OCI-LY3 (cell line): ENCODE measurements at regions not wholly inside any gene's neighbourhood (a gene's known extent, or its start where the extent isn't known, plus 50 kb on each side); places are given as distances from the start of the nearest gene placed in this dataset.
A peak's percentile ranks its signal among the peaks of the same experiment; 100 is the strongest.
"Not testable (repeated sequence)": the region's sequence is repeated elsewhere in the genome, so short reads cannot be mapped to it uniquely, and the experiment has no call there.

Source experiments
- H2AFZ ChIP-seq: fragments of 200-600, 300-600 bp; shearing (Covaris generic); 2 replicates; pipeline ENCODE4 v1.6.0; 2014; ENCODE audit warnings: antibody characterized with exemption, low read depth, low read length
- H3K27ac ChIP-seq: fragments of 200-600, 300-600 bp; sonication (generic); 2 replicates; pipeline ENCODE4 v1.5.1; 2014; ENCODE audit warnings: mild to moderate bottlenecking, low read length, moderate library complexity, mixed read lengths
- H3K27me3 ChIP-seq: fragments of 200-600, 300-600 bp; sonication (generic); 2 replicates; pipeline ENCODE4 v1.6.1; 2014; ENCODE audit warnings: low read depth, low read length, mixed read lengths
- H3K36me3 ChIP-seq: fragments of 200-600, 300-600 bp; sonication (generic); replicated peaks from 2 replicates; pipeline ENCODE3; 2014; ENCODE audit warnings: low read depth, low read length, mixed read lengths
- H3K4me1 ChIP-seq: fragments of 300-600, 200-600 bp; sonication (generic); 2 replicates; pipeline ENCODE4 v1.6.1; 2014; ENCODE audit warnings: low read length, mixed read lengths
- H3K4me2 ChIP-seq: fragments of 200-600, 300-600 bp; sonication (generic); 2 replicates; pipeline ENCODE4 v1.6.1; 2014; ENCODE audit warnings: low read length, mixed read lengths
- H3K4me3 ChIP-seq: fragments of 300-600, 200-600 bp; sonication (generic); 2 replicates; pipeline ENCODE4 v1.5.1; 2014; ENCODE audit warnings: antibody characterized with exemption, mild to moderate bottlenecking, low read length, moderate library complexity
- H3K79me2 ChIP-seq: fragments of 300-600, 200-600 bp; shearing (Covaris generic); 2 replicates; pipeline ENCODE4 v1.6.1; 2014; ENCODE audit warnings: mild to moderate bottlenecking, low read length, mixed read lengths
- H3K9ac ChIP-seq: fragments of 300-600, 200-600 bp; shearing (Covaris generic); 2 replicates; pipeline ENCODE4 v1.6.0; 2014; ENCODE audit warnings: mild to moderate bottlenecking, low read length, moderate library complexity
- H3K9me3 ChIP-seq: fragments of 200-600, 300-600 bp; shearing (Covaris generic); 2 replicates; pipeline ENCODE4 v1.6.1; 2014; ENCODE audit warnings: low read length, mixed read lengths; ENCODE audit not compliant: insufficient read depth
- H4K20me1 ChIP-seq: fragments of 200-600, 300-600 bp; sonication (generic); 2 replicates; pipeline ENCODE4 v1.6.1; 2016; ENCODE audit warnings: low read length, mixed read lengths; ENCODE audit not compliant: insufficient read depth
- EZH2phosphoT487 ChIP-seq: fragments of 200-600 bp; shearing (Covaris generic); IDR thresholded peaks from 2 replicates; pipeline ENCODE4 v1.6.1; 2018; ENCODE audit warnings: antibody characterized with exemption, mixed run types, low read depth
- TF ChIP-seq, protein P1 (sequence below): fragments of 200-600, 300-600 bp; sonication (generic); IDR thresholded peaks from 2 replicates; pipeline ENCODE4 v1.5.1; 2014; ENCODE audit warnings: antibody characterized with exemption, low read length, low read depth

DNA sequence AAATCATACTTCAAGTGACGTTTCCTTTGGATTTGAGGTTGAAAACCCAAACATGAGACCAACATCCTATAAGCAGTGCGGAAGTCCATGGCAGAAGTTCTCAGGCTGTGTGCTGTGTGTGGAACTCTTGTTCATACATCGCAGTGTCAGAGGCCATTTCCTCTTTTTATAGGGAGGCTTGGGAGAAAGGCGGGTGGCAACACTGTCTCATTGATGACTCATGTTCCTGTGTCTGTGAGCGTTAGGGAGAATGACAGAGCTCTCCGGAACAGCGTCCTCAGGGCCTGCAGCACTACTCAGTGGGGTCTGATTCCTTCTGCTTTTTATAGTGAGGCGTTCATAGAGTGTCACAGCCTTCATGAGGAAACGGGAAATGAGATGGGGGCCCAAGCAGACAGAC, 98.8 kb upstream of the BASP1 start:
- no peaks in the 10 kb centered on the region for H3K9me3 ChIP-seq
- H3K27me3 ChIP-seq = no peaks in the 10 kb centered on the region
- no peak for TF ChIP-seq EZH2phosphoT487
- TF ChIP-seq, protein P1, sequence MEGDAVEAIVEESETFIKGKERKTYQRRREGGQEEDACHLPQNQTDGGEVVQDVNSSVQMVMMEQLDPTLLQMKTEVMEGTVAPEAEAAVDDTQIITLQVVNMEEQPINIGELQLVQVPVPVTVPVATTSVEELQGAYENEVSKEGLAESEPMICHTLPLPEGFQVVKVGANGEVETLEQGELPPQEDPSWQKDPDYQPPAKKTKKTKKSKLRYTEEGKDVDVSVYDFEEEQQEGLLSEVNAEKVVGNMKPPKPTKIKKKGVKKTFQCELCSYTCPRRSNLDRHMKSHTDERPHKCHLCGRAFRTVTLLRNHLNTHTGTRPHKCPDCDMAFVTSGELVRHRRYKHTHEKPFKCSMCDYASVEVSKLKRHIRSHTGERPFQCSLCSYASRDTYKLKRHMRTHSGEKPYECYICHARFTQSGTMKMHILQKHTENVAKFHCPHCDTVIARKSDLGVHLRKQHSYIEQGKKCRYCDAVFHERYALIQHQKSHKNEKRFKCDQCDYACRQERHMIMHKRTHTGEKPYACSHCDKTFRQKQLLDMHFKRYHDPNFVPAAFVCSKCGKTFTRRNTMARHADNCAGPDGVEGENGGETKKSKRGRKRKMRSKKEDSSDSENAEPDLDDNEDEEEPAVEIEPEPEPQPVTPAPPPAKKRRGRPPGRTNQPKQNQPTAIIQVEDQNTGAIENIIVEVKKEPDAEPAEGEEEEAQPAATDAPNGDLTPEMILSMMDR = no peak
- peak overlapping the region; percentile 26; the same call in 1 of the 2 replicates for H3K4me2 ChIP-seq
- H3K4me3 ChIP-seq = no peak overlapping the region
- no peaks in the 10 kb centered on the region for H3K79me2 ChIP-seq
- no peak overlapping the region for H3K27ac ChIP-seq
- no peak overlapping the region for H3K9ac ChIP-seq
- 0 out of 2 replicates have a peak, but pooled peaks cover 5% of the 10 kb centered on the region for H3K4me1 ChIP-seq
- H2AFZ ChIP-seq = no peak overlapping the region; the same call in 1 of the 2 replicates
- H3K36me3 ChIP-seq = no peaks in the 10 kb centered on the region
- H4K20me1 ChIP-seq = no peaks in the 10 kb centered on the region

DNA sequence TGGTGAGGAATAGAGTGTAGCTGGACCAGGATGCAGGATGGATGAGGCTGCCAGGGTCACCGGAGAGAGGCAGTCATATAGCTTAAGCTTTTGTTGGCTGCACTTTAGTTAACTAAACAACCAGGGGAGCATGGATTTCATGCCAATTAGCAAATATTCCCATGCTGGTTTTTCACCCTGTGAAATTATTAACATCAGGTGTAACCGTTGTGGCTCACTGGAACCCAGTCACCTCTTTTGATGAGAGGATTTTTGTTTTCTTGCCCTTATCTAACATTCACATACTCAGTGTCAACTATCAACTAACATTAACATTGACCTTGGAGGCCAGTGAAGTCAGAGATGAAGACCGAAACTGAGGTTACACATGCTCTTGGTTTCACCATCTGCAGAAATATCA, 97.2 kb upstream of the BASP1 start:
- H3K9me3 ChIP-seq = no peaks in the 10 kb centered on the region
- H3K79me2 ChIP-seq = no peaks in the 10 kb centered on the region
- no peaks in the 10 kb centered on the region for H3K27me3 ChIP-seq
- no peak overlapping the region for H3K9ac ChIP-seq
- no peaks in the 10 kb centered on the region for H3K36me3 ChIP-seq
- H4K20me1 ChIP-seq = no peaks in the 10 kb centered on the region
- no peak overlapping the region for H3K4me3 ChIP-seq
- TF ChIP-seq, protein P1 = no peak
- TF ChIP-seq EZH2phosphoT487 = no peak
- H3K4me1 ChIP-seq = 0 out of 2 replicates have a peak, but pooled peaks cover 5% of the 10 kb centered on the region
- no peak overlapping the region for H3K4me2 ChIP-seq
- H3K27ac ChIP-seq = no peak overlapping the region
- H2AFZ ChIP-seq = no peak overlapping the region

DNA sequence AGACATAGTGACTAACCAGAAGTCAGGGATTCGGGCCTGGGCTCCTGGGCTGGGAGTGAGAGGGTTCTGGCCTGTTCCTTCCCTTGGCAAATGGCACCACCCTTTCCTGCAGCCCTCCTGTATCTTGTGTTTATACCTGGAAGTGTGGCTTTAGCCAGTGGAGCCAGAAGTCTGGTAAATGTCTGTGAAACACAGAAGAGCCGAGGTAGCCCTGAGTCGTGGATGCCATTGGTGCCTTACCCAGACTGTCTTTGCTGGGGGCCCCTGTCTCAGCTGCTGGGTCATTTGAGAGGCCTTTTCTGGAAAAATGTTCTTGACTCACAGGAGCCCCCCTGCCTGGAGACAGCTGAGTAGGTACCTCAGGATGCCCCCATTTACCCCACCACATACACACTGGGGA, 95.7 kb upstream of the BASP1 start:
- Histone ChIP-seq H3K9ac (no peak overlapping the region), H3K4me2 (no peak overlapping the region), H3K27me3 (no peaks in the 10 kb centered on the region), H3K9me3 (no peaks in the 10 kb centered on the region), H3K36me3 (no peaks in the 10 kb centered on the region), H3K79me2 (no peaks in the 10 kb centered on the region), H3K4me3 (no peak overlapping the region), H3K4me1 (0 out of 2 replicates have a peak, but pooled peaks cover 5% of the 10 kb centered on the region), H3K27ac (no peak overlapping the region), H2AFZ (no peak overlapping the region), H4K20me1 (no peaks in the 10 kb centered on the region)
- TF ChIP-seq EZH2phosphoT487 = no peak
- TF ChIP-seq, protein P1 = no peak

DNA sequence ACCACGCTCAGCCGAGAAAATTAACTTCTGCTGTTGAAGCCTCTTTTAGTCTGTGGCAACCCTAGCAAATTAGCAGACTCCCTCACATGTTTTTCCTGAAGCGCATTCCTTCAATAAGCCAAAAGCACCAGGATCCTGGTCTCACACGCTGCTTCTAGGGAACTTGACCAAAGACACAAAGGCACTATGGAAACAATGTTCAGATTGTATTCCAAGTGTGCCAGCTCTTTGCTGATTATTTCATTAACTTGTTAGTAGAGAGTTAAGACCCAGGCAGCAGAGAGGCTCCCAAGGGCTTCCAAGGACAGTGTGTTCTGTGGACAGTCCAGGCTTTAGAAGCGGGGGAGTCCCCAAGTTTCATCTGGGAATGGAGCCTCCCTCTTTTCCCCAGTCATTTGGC, 94.4 kb upstream of the BASP1 start:
- Histone ChIP-seq H2AFZ (no peak overlapping the region), H3K4me1 (0 out of 2 replicates have a peak, but pooled peaks cover 5% of the 10 kb centered on the region), H3K27ac (no peak overlapping the region), H3K4me3 (no peak overlapping the region), H4K20me1 (no peaks in the 10 kb centered on the region), H3K79me2 (no peaks in the 10 kb centered on the region), H3K36me3 (no peaks in the 10 kb centered on the region), H3K4me2 (no peak overlapping the region), H3K9ac (no peak overlapping the region), H3K9me3 (no peaks in the 10 kb centered on the region), H3K27me3 (no peaks in the 10 kb centered on the region)
- TF ChIP-seq, protein P1 = no peak
- no peak for TF ChIP-seq EZH2phosphoT487

DNA sequence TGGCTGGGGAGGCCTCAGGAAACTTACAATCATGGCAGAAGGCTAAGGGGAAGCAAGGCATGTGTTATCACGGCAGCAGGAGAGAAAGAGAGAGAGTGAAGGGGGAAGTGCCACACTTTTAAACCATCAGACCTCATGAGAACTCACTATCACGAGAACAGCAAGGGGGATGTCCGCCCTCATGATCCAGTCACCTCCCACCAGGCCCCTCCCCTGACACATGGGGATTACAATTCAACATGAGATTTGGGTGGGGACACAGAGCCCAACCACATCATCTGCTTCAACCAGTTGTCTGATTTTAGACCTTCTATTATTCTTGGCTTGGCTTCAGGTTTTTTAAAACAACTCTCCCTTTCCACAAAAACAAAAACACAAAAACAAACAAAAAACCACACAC, 93.7 kb upstream of the BASP1 start:
- not testable (repeated sequence) for H3K27me3 ChIP-seq, H3K4me3 ChIP-seq, H3K9ac ChIP-seq, H3K4me1 ChIP-seq, H3K36me3 ChIP-seq, H3K27ac ChIP-seq, H3K4me2 ChIP-seq, H3K79me2 ChIP-seq, H4K20me1 ChIP-seq, H2AFZ ChIP-seq, H3K9me3 ChIP-seq
